OCI-LY3 (cell line): ENCODE measurements at regions not wholly inside any gene's neighbourhood (a gene's known extent, or its start where the extent isn't known, plus 50 kb on each side); places are given as distances from the start of the nearest gene placed in this dataset.

ENCODE experiments used
- H2AFZ ChIP-seq: fragments of 200-600, 300-600 bp; shearing (Covaris generic); 2 replicates; pipeline ENCODE4 v1.6.0; 2014; ENCODE audit warnings: antibody characterized with exemption, low read depth, low read length
- H3K27ac ChIP-seq: fragments of 200-600, 300-600 bp; sonication (generic); 2 replicates; pipeline ENCODE4 v1.5.1; 2014; ENCODE audit warnings: mild to moderate bottlenecking, low read length, moderate library complexity, mixed read lengths
- H3K27me3 ChIP-seq: fragments of 200-600, 300-600 bp; sonication (generic); 2 replicates; pipeline ENCODE4 v1.6.1; 2014; ENCODE audit warnings: low read depth, low read length, mixed read lengths
- H3K36me3 ChIP-seq: fragments of 200-600, 300-600 bp; sonication (generic); replicated peaks from 2 replicates; pipeline ENCODE3; 2014; ENCODE audit warnings: low read depth, low read length, mixed read lengths
- H3K4me1 ChIP-seq: fragments of 300-600, 200-600 bp; sonication (generic); 2 replicates; pipeline ENCODE4 v1.6.1; 2014; ENCODE audit warnings: low read length, mixed read lengths
- H3K4me2 ChIP-seq: fragments of 200-600, 300-600 bp; sonication (generic); 2 replicates; pipeline ENCODE4 v1.6.1; 2014; ENCODE audit warnings: low read length, mixed read lengths
- H3K4me3 ChIP-seq: fragments of 300-600, 200-600 bp; sonication (generic); 2 replicates; pipeline ENCODE4 v1.5.1; 2014; ENCODE audit warnings: antibody characterized with exemption, mild to moderate bottlenecking, low read length, moderate library complexity
- H3K79me2 ChIP-seq: fragments of 300-600, 200-600 bp; shearing (Covaris generic); 2 replicates; pipeline ENCODE4 v1.6.1; 2014; ENCODE audit warnings: mild to moderate bottlenecking, low read length, mixed read lengths
- H3K9ac ChIP-seq: fragments of 300-600, 200-600 bp; shearing (Covaris generic); 2 replicates; pipeline ENCODE4 v1.6.0; 2014; ENCODE audit warnings: mild to moderate bottlenecking, low read length, moderate library complexity
- H3K9me3 ChIP-seq: fragments of 200-600, 300-600 bp; shearing (Covaris generic); 2 replicates; pipeline ENCODE4 v1.6.1; 2014; ENCODE audit warnings: low read length, mixed read lengths; ENCODE audit not compliant: insufficient read depth
- H4K20me1 ChIP-seq: fragments of 200-600, 300-600 bp; sonication (generic); 2 replicates; pipeline ENCODE4 v1.6.1; 2016; ENCODE audit warnings: low read length, mixed read lengths; ENCODE audit not compliant: insufficient read depth
- EZH2phosphoT487 ChIP-seq: fragments of 200-600 bp; shearing (Covaris generic); IDR thresholded peaks from 2 replicates; pipeline ENCODE4 v1.6.1; 2018; ENCODE audit warnings: antibody characterized with exemption, mixed run types, low read depth
- TF ChIP-seq, protein P1 (sequence below): fragments of 200-600, 300-600 bp; sonication (generic); IDR thresholded peaks from 2 replicates; pipeline ENCODE4 v1.5.1; 2014; ENCODE audit warnings: antibody characterized with exemption, low read length, low read depth

DNA sequence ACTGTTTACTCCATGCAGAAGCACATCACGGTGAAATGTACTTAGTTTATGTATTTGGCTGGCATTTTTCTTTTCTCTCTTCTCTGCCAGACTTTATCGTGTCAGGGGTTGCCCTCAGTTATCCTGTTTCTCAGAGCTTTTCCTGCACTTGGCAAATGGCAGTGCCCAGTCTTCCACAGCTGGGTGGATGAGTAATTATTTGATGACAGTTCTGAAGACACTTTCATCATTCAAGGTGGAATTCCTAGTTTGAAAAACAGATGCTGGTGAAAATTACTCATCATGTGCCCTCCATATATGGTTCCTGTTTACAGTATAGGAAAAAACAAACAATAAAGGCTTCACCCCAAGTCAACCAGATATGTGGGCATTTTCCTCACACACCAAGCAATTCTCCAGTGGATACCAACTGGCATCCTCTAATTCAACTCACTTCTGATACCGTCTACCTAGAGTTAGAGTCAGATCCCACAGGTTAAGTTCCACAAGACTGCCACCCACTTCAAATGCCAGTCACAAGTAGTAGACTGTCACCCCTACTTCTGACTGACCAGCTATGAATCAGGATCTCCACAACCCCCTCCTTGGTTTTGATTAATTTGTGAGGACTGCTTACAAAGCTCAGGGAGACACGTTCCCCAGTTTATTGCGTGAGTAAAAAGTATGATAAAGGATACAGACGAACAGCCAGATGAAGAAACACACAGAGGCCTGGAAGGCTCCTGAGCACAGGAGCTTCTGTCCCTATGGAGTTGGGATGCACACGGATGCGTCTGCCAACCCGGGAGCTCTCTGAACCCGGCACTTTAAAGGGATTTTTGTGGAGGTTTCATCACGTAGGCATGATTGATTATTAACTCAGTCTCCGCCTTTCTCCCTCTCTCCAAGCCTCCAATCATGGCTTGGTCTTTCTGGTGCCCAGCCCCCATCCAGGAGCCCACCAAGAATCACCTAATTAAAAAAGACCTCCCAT, 72.9 kb downstream of the CLDN34 start:
- Histone ChIP-seq H3K9ac (no peak overlapping the region), H3K9me3 (no peaks in the 10 kb centered on the region), H3K4me1 (no peaks in the 10 kb centered on the region), H3K4me2 (no peak overlapping the region), H3K36me3 (no peaks in the 10 kb centered on the region), H3K4me3 (no peak overlapping the region), H3K27ac (no peak overlapping the region), H3K27me3 (no peaks in the 10 kb centered on the region), H2AFZ (no peak overlapping the region), H4K20me1 (no peaks in the 10 kb centered on the region), H3K79me2 (no peaks in the 10 kb centered on the region)
- no peak for TF ChIP-seq EZH2phosphoT487
- TF ChIP-seq, protein P1, sequence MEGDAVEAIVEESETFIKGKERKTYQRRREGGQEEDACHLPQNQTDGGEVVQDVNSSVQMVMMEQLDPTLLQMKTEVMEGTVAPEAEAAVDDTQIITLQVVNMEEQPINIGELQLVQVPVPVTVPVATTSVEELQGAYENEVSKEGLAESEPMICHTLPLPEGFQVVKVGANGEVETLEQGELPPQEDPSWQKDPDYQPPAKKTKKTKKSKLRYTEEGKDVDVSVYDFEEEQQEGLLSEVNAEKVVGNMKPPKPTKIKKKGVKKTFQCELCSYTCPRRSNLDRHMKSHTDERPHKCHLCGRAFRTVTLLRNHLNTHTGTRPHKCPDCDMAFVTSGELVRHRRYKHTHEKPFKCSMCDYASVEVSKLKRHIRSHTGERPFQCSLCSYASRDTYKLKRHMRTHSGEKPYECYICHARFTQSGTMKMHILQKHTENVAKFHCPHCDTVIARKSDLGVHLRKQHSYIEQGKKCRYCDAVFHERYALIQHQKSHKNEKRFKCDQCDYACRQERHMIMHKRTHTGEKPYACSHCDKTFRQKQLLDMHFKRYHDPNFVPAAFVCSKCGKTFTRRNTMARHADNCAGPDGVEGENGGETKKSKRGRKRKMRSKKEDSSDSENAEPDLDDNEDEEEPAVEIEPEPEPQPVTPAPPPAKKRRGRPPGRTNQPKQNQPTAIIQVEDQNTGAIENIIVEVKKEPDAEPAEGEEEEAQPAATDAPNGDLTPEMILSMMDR = no peak

DNA sequence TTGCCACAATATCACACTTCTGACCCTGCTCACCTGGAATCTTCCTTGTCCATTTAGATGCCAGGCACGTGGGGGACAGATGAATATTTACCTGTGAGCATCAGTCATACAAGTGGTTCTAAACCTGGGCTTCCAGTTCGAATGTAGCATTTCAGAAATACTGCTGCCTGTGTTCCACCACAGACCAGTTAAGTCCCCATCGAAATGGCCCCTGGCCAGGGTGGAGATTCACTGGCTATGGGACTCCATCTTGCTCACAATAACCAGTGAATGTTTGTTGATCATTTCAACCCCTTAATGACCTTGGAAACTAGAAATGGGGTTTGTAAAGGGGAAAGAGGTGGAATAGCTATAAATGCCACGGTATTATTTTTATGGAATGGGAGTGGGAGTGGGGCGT, 73.8 kb downstream of the CLDN34 start:
- Histone ChIP-seq H3K9me3 (no peaks in the 10 kb centered on the region), H3K27me3 (no peaks in the 10 kb centered on the region), H3K4me2 (no peak overlapping the region), H4K20me1 (no peaks in the 10 kb centered on the region), H3K27ac (no peak overlapping the region), H3K4me1 (no peaks in the 10 kb centered on the region), H3K36me3 (no peaks in the 10 kb centered on the region), H3K79me2 (no peaks in the 10 kb centered on the region), H2AFZ (no peak overlapping the region), H3K9ac (no peak overlapping the region), H3K4me3 (no peak overlapping the region)
- TF ChIP-seq, protein P1 = no peak

DNA sequence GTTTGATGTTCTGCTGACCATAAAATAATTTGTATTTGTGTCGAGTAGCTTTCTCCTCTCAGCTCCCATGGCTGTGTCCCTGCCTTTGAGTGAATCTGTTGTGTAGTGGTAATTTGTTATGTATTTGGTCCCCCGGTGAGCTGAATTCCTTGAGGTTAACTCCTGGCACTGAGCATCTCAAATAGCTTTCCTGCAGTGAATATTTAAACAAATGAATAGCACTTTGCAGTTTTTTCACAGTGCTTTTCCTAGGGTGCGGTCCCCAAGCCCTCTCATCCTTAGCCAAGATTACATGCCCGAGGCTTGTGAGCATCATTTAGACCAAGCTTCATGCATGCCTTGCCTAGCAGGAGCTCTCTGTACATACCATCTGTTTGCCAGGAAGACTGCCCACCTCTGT, 74.2 kb downstream of the CLDN34 start:
- H3K4me2 ChIP-seq = no peak overlapping the region
- no peak overlapping the region for H3K27ac ChIP-seq
- no peaks in the 10 kb centered on the region for H3K79me2 ChIP-seq
- no peaks in the 10 kb centered on the region for H3K27me3 ChIP-seq
- TF ChIP-seq EZH2phosphoT487 = no peak
- TF ChIP-seq, protein P1 = no peak
- no peak overlapping the region for H3K9ac ChIP-seq
- no peaks in the 10 kb centered on the region for H4K20me1 ChIP-seq
- no peaks in the 10 kb centered on the region for H3K36me3 ChIP-seq
- H3K4me3 ChIP-seq = no peak overlapping the region
- no peak overlapping the region for H2AFZ ChIP-seq
- no peaks in the 10 kb centered on the region for H3K4me1 ChIP-seq
- H3K9me3 ChIP-seq = no peaks in the 10 kb centered on the region

DNA sequence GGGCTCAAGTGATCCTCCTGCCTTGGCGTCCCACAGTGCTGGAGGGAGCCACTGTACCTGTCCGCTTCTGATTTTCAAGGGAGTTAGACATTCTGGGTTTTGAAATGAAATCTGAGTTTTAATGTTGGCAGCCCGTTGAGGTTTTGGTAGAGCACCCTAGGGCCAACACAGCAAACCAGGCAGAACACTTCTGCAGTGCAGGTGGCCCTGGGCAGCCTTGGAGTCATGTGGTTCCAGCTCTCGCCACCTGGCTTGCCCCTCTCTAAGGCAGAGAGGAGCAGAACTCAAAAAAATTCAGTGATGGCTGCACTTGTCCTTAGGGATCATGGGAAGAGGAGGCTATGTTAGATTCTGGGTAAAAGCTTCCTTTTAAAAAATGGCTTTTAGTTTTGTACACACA, 74.9 kb downstream of the CLDN34 start:
- Histone ChIP-seq H3K36me3 (no peaks in the 10 kb centered on the region), H3K4me2 (no peak overlapping the region), H2AFZ (no peak overlapping the region), H3K27ac (no peak overlapping the region), H3K4me3 (no peak overlapping the region), H3K27me3 (no peaks in the 10 kb centered on the region), H3K4me1 (no peaks in the 10 kb centered on the region), H3K79me2 (no peaks in the 10 kb centered on the region), H3K9me3 (no peaks in the 10 kb centered on the region), H4K20me1 (no peaks in the 10 kb centered on the region), H3K9ac (no peak overlapping the region)
- no peak for TF ChIP-seq EZH2phosphoT487
- TF ChIP-seq, protein P1 = no peak
